Pancreas (tissue), 10 donors: ENCODE measurements at regions not wholly inside any gene's neighbourhood (a gene's known extent, or its start where the extent isn't known, plus 50 kb on each side); places are given as distances from the start of the nearest gene placed in this dataset.
A peak's percentile ranks its signal among the peaks of the same experiment; 100 is the strongest.

ENCODE experiments used
- ATAC-seq, 4 donors: fragments of 200-7000 bp; cut with Tn5 transposase; one replicate each; pipeline versions ENCODE4 v1.8.0 to v1.9.1; 2020; ENCODE audit warnings: mild to moderate bottlenecking in 4 of 4, moderate library complexity in 4 of 4
- DNase-seq, 6 donors: peaks; one replicate each; pipeline ENCODE4 v3.0.0-alpha.2; 2020
- FAIRE-seq: peaks from 2 replicates; lab custom pipeline; 2012; peaks lifted over from hg19 to GRCh38; lab: Jason Lieb, UNC
- H3K27ac ChIP-seq, 4 donors: fragments of 200-600 bp; sonication (generic); 1 replicate in 3 of 4; 2 replicates in 1 of 4; pipeline versions ENCODE4 v1.5.0 to v1.8.0; 2020
- H3K27me3 ChIP-seq, 4 donors: fragments of 200-600 bp; one replicate each; pipeline ENCODE4 v1.8.0; 2021
- H3K36me3 ChIP-seq, 3 donors: fragments of 200-600 bp; sonication (generic) in 1 of 3; one replicate each; pipeline versions ENCODE4 v1.5.0 to v1.8.0; 2020 to 2021
- H3K4me1 ChIP-seq, 3 donors: fragments of 200-600 bp; one replicate each; pipeline ENCODE4 v1.8.0; 2021
- H3K4me3 ChIP-seq, 4 donors: fragments of 200-600 bp; sonication (generic) in 2 of 4; one replicate each; pipeline versions ENCODE4 v1.5.0 to v1.8.0; 2020 to 2021
- H3K9me3 ChIP-seq, 4 donors: fragments of 200-600 bp; one replicate each; pipeline ENCODE4 v1.8.0; 2021
- WGBS, 2 donors: extraction: QIAGEN DNeasy Blood & Tissue Kit; methylation state at CpG; one replicate each; pipeline ENCODE4 v1.1.7; 2013; 5-methylcytosine and 5-hydroxymethylcytosine counted together
- intact Hi-C, 3 donors: fragments of 100-400 bp; cut with DNase I; formaldehyde crosslinking; loops; one replicate each; pipeline versions ENCODE4 v1.11.1 to v1.14.2; 2022
- TF ChIP-seq, protein P1 (sequence below), 4 donors: fragments of 200-600 bp; sonication (generic) in 3 of 4; IDR thresholded peaks; one replicate each; pipeline versions ENCODE4 v1.5.0 to v1.8.0; 2021; ENCODE audit warnings: antibody characterized with exemption in 4 of 4
- donor health status: healthy with polysubstance abuse.
- donor health status: DM: no; HTN: no; CAD: no; lungs with moderate emphysema.
- donor health status: DM: no; HTN: no; CAD: no.
- donor health status: control.
- donor health status: control.
- donor health status: Bipolar disorder and iron deficiency.
- donor health status: DM: yes; HTN: yes; CAD: no.
- donor health status: DM: no; HTN: no; CAD: no.
- donor health status: DM: no; HTN: no; CAD: no.
- donor health status: DM: yes; HTN: yes; CAD: no.

DNA sequence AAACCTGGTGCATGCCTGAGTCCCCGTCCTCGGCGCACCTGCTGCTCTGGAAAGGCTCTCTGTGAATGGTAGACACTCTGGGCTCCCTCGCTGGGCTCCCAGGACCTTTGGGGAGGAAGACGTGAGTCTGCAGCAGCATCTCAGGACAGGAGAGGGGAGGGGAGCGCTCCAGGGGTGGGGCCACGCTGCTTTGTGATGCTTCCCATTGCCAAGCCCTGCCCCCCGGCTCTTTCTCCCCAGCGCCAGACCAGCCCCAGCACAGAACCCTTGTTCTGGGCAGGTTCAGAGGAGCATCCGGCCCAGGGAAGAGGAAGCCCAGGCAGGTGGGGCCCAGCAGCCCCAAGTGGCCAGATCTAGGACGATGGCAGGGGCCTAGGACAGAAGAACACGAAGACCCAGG, 111.2 kb downstream of the BRD1 start:
- ATAC-seq (no peak), DNase-seq (no peak), FAIRE-seq (no peak)
- Histone ChIP-seq H3K27me3 (no peaks in the 10 kb centered on the region), H3K4me3 (no peak overlapping the region), H3K9me3 (no peaks in the 10 kb centered on the region), H3K4me1 (no peaks in the 10 kb centered on the region), H3K36me3 (no peaks in the 10 kb centered on the region), H3K27ac (no peak overlapping the region)
- intact Hi-C loops, result no loop called here
- TF ChIP-seq, protein P1, sequence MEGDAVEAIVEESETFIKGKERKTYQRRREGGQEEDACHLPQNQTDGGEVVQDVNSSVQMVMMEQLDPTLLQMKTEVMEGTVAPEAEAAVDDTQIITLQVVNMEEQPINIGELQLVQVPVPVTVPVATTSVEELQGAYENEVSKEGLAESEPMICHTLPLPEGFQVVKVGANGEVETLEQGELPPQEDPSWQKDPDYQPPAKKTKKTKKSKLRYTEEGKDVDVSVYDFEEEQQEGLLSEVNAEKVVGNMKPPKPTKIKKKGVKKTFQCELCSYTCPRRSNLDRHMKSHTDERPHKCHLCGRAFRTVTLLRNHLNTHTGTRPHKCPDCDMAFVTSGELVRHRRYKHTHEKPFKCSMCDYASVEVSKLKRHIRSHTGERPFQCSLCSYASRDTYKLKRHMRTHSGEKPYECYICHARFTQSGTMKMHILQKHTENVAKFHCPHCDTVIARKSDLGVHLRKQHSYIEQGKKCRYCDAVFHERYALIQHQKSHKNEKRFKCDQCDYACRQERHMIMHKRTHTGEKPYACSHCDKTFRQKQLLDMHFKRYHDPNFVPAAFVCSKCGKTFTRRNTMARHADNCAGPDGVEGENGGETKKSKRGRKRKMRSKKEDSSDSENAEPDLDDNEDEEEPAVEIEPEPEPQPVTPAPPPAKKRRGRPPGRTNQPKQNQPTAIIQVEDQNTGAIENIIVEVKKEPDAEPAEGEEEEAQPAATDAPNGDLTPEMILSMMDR (IDR thresholded peaks at IDR 0.05), result no peak
- 37 to 43% methylated on average over 12 of the region's 12 CpGs for WGBS, 2 donors

- TF ChIP-seq, protein P1 (IDR thresholded peaks at IDR 0.05), result no peak
- H3K4me1 ChIP-seq, result no peaks in the 10 kb centered on the region
- H3K4me3 ChIP-seq, result no peak overlapping the region
- DNase-seq (no peak), FAIRE-seq (no peak), ATAC-seq (no peak)
- no peaks in the 10 kb centered on the region for H3K27me3 ChIP-seq
- H3K27ac ChIP-seq, result no peak overlapping the region
- intact Hi-C loops, result no loop called here
- WGBS, 2 donors, result 57 to 69% methylated on average over 3 of the region's 3 CpGs
- H3K9me3 ChIP-seq, result no peaks in the 10 kb centered on the region
- H3K36me3 ChIP-seq, result no peaks in the 10 kb centered on the region
These were observed 112.2 kb downstream of the BRD1 start for GRCh38 chr22:49715450-49715849.

DNA sequence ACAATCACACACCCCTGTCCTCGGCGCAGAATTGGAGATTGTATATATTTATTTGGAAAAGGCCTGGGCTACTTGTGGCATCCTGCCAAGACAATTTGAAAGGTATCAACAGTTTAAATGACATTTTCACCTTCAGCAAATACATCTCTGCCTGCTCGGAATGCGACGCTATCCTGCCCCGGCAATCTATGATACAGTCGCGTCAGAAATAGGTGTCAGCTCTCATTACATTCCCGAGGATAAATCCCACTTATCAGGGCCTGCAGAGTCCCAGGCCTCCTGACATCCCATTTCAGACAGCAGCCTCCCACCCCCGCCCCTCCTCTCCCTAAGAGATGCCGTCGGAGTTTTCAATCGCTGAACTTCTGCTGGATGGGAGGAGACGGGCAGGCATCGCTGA, 114.7 kb downstream of the BRD1 start:
- no peak for DNase-seq
- no peak for ATAC-seq
- Histone ChIP-seq H3K4me1 (no peaks in the 10 kb centered on the region), H3K4me3 (no peak overlapping the region), H3K27ac (no peak overlapping the region), H3K36me3 (no peaks in the 10 kb centered on the region), H3K27me3 (no peaks in the 10 kb centered on the region), H3K9me3 (no peaks in the 10 kb centered on the region)
- TF ChIP-seq, protein P1 (IDR thresholded peaks at IDR 0.05), result no peak
- WGBS, 2 donors, result 62 to 66% methylated on average over 15 of the region's 15 CpGs
- no peak for FAIRE-seq
- intact Hi-C loops, result no loop called here

DNA sequence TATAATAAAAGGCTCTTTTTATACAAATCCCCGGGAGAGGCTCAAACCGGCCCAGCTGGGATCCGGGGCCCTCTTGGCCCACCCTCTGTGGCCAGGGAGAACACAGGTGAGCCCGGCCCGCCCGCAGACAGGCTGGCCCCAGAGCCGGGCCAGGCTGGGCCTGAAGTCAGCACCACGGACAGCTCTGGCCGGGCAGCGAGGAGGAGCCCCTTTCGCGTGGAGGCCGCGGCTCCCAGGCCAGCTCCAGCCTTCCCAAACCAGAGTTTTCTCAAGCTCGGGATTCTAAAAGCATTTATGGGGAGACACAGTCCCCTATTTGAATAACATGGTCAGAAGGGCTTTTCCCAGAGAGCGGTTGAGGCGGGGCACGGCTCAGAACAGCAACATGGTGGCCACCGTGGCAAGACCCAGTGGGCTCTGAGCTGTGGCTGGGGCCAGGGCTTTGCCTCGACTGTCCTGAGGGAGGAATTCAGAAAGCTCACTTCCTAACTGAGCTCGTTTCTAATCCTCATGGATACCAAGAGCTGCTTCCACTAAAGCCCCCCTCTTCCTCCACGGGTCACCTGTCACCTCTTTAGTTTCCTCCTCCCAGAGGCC, 115.4 kb downstream of the BRD1 start:
- Histone ChIP-seq H3K4me3 (no peak overlapping the region), H3K4me1 (no peaks in the 10 kb centered on the region), H3K27me3 (no peaks in the 10 kb centered on the region), H3K27ac (no peak overlapping the region), H3K9me3 (no peaks in the 10 kb centered on the region), H3K36me3 (no peaks in the 10 kb centered on the region)
- TF ChIP-seq, protein P1 (IDR thresholded peaks at IDR 0.05), result no peak
- DNase-seq (peak in 1 of 6 donors; percentile 42), FAIRE-seq (no peak), ATAC-seq (peak in 1 of 4 donors; percentile 63)
- WGBS, 2 donors, result 21 to 24% methylated on average over 22 of the region's 22 CpGs
- intact Hi-C loops, result no loop called here

- Histone ChIP-seq H3K27ac (no peak overlapping the region), H3K4me3 (no peak overlapping the region), H3K4me1 (no peaks in the 10 kb centered on the region), H3K36me3 (no peaks in the 10 kb centered on the region), H3K27me3 (no peaks in the 10 kb centered on the region), H3K9me3 (no peaks in the 10 kb centered on the region)
- FAIRE-seq (no peak), ATAC-seq (no peak), DNase-seq (peak in 1 of 6 donors; percentile 36)
- 71 to 80% methylated on average over 9 of the region's 9 CpGs for WGBS, 2 donors
- intact Hi-C loops, result no loop called here
- TF ChIP-seq, protein P1 (IDR thresholded peaks at IDR 0.05), result no peak
These were observed 116.9 kb downstream of the BRD1 start for GRCh38 chr22:49710746-49711145.
